ENCODE measurements at regions not wholly inside any gene's neighbourhood (a gene's known extent, or its start where the extent isn't known, plus 50 kb on each side); places are given as distances from the start of the nearest gene placed in this dataset.

DNA sequence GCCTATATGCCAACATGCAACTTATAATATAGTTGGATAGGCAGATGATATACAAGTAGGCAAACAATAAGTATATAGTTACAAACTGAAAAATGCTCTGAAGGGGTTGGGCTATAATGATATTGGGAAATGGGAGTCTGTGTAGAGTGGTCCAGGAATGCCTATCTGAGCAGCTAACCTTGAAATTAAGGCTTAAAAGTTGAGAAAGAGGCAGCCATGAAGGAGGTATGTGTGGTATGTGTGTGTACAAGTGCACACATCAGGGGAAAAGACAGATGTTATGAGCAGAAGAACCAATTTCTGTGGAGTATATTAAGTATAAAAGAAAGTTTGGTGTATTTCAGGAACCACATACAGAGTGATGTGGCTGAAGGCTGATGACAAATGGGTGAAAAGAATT is 154.9 kb upstream of the PAPPA start:
- TF ChIP-seq, protein P1, sequence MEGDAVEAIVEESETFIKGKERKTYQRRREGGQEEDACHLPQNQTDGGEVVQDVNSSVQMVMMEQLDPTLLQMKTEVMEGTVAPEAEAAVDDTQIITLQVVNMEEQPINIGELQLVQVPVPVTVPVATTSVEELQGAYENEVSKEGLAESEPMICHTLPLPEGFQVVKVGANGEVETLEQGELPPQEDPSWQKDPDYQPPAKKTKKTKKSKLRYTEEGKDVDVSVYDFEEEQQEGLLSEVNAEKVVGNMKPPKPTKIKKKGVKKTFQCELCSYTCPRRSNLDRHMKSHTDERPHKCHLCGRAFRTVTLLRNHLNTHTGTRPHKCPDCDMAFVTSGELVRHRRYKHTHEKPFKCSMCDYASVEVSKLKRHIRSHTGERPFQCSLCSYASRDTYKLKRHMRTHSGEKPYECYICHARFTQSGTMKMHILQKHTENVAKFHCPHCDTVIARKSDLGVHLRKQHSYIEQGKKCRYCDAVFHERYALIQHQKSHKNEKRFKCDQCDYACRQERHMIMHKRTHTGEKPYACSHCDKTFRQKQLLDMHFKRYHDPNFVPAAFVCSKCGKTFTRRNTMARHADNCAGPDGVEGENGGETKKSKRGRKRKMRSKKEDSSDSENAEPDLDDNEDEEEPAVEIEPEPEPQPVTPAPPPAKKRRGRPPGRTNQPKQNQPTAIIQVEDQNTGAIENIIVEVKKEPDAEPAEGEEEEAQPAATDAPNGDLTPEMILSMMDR (IDR thresholded peaks at IDR 0.05): no peak
- no peak for TF ChIP-seq POLR2AphosphoS5 (IDR thresholded peaks at IDR 0.05; ENCODE audit: low read depth, low read length)
- TF ChIP-seq, protein P2, sequence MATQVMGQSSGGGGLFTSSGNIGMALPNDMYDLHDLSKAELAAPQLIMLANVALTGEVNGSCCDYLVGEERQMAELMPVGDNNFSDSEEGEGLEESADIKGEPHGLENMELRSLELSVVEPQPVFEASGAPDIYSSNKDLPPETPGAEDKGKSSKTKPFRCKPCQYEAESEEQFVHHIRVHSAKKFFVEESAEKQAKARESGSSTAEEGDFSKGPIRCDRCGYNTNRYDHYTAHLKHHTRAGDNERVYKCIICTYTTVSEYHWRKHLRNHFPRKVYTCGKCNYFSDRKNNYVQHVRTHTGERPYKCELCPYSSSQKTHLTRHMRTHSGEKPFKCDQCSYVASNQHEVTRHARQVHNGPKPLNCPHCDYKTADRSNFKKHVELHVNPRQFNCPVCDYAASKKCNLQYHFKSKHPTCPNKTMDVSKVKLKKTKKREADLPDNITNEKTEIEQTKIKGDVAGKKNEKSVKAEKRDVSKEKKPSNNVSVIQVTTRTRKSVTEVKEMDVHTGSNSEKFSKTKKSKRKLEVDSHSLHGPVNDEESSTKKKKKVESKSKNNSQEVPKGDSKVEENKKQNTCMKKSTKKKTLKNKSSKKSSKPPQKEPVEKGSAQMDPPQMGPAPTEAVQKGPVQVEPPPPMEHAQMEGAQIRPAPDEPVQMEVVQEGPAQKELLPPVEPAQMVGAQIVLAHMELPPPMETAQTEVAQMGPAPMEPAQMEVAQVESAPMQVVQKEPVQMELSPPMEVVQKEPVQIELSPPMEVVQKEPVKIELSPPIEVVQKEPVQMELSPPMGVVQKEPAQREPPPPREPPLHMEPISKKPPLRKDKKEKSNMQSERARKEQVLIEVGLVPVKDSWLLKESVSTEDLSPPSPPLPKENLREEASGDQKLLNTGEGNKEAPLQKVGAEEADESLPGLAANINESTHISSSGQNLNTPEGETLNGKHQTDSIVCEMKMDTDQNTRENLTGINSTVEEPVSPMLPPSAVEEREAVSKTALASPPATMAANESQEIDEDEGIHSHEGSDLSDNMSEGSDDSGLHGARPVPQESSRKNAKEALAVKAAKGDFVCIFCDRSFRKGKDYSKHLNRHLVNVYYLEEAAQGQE (IDR thresholded peaks at IDR 0.05; ENCODE audit: insufficient read depth in 1 of 2, low read depth in 2 of 2, low read length in 1 of 2): no peak
